GM12891 (cell line): ENCODE measurements at regions not wholly inside any gene's neighbourhood (a gene's known extent, or its start where the extent isn't known, plus 50 kb on each side); places are given as distances from the start of the nearest gene placed in this dataset.

ENCODE experiments used
- POLR2A ChIP-seq: IDR thresholded peaks from 2 replicates; pipeline ENCODE4 v1.6.1; 2011; ENCODE audit warnings: low read depth, low read length, control low read depth
- POLR2AphosphoS5 ChIP-seq: IDR thresholded peaks from 2 replicates; pipeline ENCODE4 v1.6.1; 2011; ENCODE audit warnings: low read depth, low read length, control low read depth
- SPI1 ChIP-seq: IDR thresholded peaks from 2 replicates; pipeline ENCODE4 v1.6.1; 2011; ENCODE audit warnings: low read depth, low read length, control low read depth
- TAF1 ChIP-seq: IDR thresholded peaks from 2 replicates; pipeline ENCODE4 v1.6.1; 2011; ENCODE audit warnings: low read depth, low read length, control low read depth

DNA sequence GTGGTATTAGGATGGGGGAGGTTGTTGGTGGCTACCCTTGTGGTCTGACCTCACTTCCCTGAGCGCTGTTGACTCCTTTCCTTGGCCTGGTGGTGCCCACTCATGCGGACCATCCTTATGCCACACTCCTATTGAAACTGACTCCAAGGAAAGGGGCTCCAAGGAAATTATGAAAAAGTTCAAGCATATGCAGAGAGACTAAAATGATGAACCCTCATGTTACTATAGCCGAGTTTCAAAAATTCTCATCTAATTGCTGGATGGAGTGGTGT, 75.0 kb upstream of the CALM2 start:
- TF ChIP-seq POLR2AphosphoS5 (no peak), TAF1 (no peak), POLR2A (no peak), SPI1 (no peak)
